ENCODE measurements at regions not wholly inside any gene's neighbourhood (a gene's known extent, or its start where the extent isn't known, plus 50 kb on each side); places are given as distances from the start of the nearest gene placed in this dataset.
A peak's percentile ranks its signal among the peaks of the same experiment; 100 is the strongest.
"Not testable (repeated sequence)": the region's sequence is repeated elsewhere in the genome, so short reads cannot be mapped to it uniquely, and the experiment has no call there.

- ATAC-seq, result no peak
- H3K27ac Mint-ChIP-seq, result no peak overlapping the region
- no peaks in the 10 kb centered on the region for H3K9me3 Mint-ChIP-seq
- H3K36me3 Mint-ChIP-seq, result no peaks in the 10 kb centered on the region
- DNase-seq (ENCODE audit: low spot score in 2 of 2), result no peak
Measured at GRCh38 chr2:38466876-38467767, 90.0 kb upstream of the ATL2 start.

- Mint-ChIP-seq H3K27ac (no peak overlapping the region), H3K36me3 (no peaks in the 10 kb centered on the region)
- no peak for ATAC-seq
Measured at GRCh38 chr2:38466409-38466808, 89.3 kb upstream of the ATL2 start.

GRCh38 chr2:38465789-38466127 lies 88.7 kb upstream of the ATL2 start:
- Mint-ChIP-seq H3K9me3 (no peaks in the 10 kb centered on the region), H3K36me3 (no peaks in the 10 kb centered on the region), H3K27ac (no peak overlapping the region)
- DNase-seq (ENCODE audit: low spot score in 2 of 2), result no peak
- no peak for ATAC-seq

More at GRCh38 chr2:38466409-38466808, 89.3 kb upstream of the ATL2 start:
- no peak for DNase-seq (ENCODE audit: low spot score in 2 of 2)
- no peaks in the 10 kb centered on the region for H3K9me3 Mint-ChIP-seq

DNA sequence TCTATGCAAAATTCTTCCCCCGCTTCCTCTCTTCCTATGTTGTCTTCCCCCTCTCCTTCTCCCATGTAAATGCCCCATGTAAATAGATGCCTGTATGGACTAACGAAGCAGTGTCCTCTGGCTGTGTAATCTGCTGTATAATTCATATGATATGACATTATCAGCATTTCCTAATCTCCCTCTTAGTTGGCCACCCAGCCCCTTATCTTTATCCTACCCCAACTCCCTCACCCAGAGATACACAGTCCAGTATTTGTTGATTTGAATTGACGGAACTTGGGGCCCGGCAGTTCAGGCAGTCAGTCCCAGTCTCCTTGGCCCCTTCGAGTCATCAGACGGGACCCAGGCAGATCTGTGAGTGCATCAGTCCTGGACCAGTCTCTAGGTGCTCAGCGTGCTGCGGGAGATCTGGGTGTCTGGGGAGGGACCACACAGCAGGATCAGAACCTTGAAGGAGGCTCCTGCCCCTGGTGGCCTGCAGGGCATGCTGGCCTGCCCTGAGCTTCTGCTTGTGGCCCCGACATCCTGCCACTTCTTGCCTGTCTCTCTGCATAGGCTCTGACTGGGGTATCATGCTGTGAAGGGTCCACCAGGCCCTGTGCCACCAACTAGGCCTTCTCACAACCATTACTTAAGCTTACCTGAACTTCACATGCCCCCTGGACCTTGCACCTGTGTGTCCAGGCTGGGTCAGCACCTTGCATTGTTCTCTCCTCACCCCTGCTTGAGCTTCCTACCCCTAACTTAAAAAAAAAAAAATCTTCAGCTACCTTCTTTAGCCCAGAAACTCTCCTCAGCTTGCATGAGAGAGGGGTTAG lies 88.1 kb upstream of the ATL2 start:
- DNase-seq (ENCODE audit: low spot score in 2 of 2), result no peak
- no peaks in the 10 kb centered on the region for H3K9me3 Mint-ChIP-seq
- ATAC-seq, result no peak
- H3K27ac Mint-ChIP-seq, result no peak overlapping the region
- H3K36me3 Mint-ChIP-seq, result no peaks in the 10 kb centered on the region

DNA sequence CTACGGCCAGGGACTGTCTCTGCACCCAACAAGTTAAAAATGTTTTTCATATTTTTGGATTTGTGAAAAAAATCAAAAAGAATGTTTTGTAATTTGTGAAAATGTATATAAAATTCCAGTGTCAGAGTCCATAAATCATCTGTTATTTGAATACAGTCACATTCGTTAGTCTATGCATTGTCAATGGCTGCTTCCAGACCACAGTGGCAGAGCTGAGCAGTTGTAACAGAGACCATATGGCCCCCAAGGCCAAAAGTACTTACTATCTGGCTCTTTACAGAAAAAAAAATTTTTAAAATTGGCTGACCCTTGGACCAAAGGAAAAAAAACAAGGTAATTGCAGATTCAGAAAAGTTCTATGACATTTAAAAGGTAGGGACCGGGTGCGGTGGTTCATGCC lies 86.7 kb upstream of the ATL2 start:
- DNase-seq (ENCODE audit: low spot score in 2 of 2) (no peak), ATAC-seq (no peak)
- no peak overlapping the region for H3K27ac Mint-ChIP-seq
- no peaks in the 10 kb centered on the region for H3K36me3 Mint-ChIP-seq
- H3K9me3 Mint-ChIP-seq, result no peaks in the 10 kb centered on the region

- ATAC-seq, result peak; percentile 99
- Mint-ChIP-seq H3K9me3 (no peaks in the 10 kb centered on the region), H3K27ac (peak overlapping the region in 1 of 2 donors; percentile 5), H3K36me3 (no peaks in the 10 kb centered on the region)
- DNase-seq (ENCODE audit: low spot score in 2 of 2), result peak; percentile 58 to 67
Measured at GRCh38 chr2:38462121-38462661, 85.1 kb upstream of the ATL2 start.

- ATAC-seq, result no peak
- no peak overlapping the region for H3K27ac Mint-ChIP-seq
- no peak for DNase-seq (ENCODE audit: low spot score in 2 of 2)
- H3K36me3 Mint-ChIP-seq, result no peaks in the 10 kb centered on the region
- no peaks in the 10 kb centered on the region for H3K9me3 Mint-ChIP-seq
Measured at GRCh38 chr2:38461470-38461869, 84.4 kb upstream of the ATL2 start.

DNA sequence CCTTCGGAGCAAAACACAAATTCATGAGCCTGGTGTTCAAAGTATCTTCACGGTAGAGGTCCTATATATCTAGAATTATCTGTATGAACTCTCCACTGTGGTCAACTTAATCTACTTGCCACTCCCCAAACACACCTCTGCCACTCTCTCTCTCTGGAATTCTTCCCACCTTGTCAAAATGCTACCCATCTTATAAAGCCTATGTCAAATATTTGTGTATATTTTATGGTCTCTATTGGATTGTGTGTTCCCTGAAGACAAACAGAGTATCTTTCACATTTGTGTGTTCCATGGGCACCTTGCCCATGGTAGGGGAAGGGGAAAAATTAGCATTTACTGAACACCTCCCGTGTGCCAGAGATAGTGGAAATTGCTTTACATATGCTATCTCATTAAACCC lies 83.2 kb upstream of the ATL2 start:
- DNase-seq (ENCODE audit: low spot score in 2 of 2), result no peak
- no peak for ATAC-seq
- Mint-ChIP-seq H3K27ac (no peak overlapping the region), H3K36me3 (no peaks in the 10 kb centered on the region), H3K9me3 (no peaks in the 10 kb centered on the region)

GRCh38 chr2:38454081-38454480 lies 77.0 kb upstream of the ATL2 start:
- no peaks in the 10 kb centered on the region for H3K9me3 Mint-ChIP-seq

DNA sequence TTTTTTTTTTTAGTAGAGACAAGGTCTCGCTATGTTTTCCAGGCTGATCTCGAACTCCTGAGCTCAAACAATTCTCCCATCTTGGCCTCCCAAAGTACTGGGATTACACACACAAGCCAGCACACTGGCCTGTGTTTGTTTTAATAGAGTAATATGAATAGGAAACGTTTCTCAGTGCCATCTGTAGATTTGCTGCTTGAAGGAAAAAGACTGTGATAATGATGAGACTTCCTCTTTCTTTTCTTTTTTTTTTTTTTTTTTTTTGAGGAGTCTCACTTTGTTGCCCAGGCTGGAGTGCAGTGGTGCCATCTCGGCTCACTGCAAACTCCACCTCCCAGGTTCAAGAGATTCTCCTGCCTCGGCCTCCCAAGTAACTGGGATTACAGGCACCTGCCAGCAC lies 74.7 kb upstream of the ATL2 start:
- H3K36me3 Mint-ChIP-seq; H3K27ac Mint-ChIP-seq; H3K9me3 Mint-ChIP-seq; ATAC-seq; DNase-seq (ENCODE audit: low spot score in 2 of 2): not testable (repeated sequence)

More at GRCh38 chr2:38454081-38454480, 77.0 kb upstream of the ATL2 start:
- no peak overlapping the region for H3K27ac Mint-ChIP-seq
- ATAC-seq, result no peak
- DNase-seq (ENCODE audit: low spot score in 2 of 2), result no peak
- no peaks in the 10 kb centered on the region for H3K36me3 Mint-ChIP-seq

DNA sequence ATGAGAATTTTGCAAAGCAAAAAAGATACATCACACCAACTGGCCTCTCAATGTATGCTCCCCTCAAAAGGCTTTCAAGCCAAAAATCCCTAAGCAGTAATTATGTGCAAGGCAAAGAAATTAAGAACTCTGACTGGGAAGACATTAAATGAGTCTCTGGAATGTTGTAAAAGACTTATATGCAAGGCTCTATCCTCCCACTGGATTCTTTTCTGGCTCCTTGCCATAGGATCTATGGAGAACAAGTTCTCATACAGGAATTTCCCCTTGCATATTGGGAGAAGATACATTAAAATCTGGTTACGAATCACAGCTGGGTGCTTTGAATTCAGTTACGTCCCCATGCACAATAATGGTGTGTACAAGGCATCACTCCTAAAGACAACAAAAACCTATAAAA lies 73.4 kb upstream of the ATL2 start:
- H3K27ac Mint-ChIP-seq, result no peak overlapping the region
- no peaks in the 10 kb centered on the region for H3K9me3 Mint-ChIP-seq
- H3K36me3 Mint-ChIP-seq, result no peaks in the 10 kb centered on the region
- no peak for DNase-seq (ENCODE audit: low spot score in 2 of 2)
- ATAC-seq, result no peak

- H3K27ac Mint-ChIP-seq, result no peak overlapping the region
- DNase-seq (ENCODE audit: low spot score in 2 of 2), result no peak
- ATAC-seq, result no peak
- H3K9me3 Mint-ChIP-seq, result no peaks in the 10 kb centered on the region
- no peaks in the 10 kb centered on the region for H3K36me3 Mint-ChIP-seq
Measured at GRCh38 chr2:38448692-38449410, 71.8 kb upstream of the ATL2 start.

- Mint-ChIP-seq H3K9me3 (no peaks in the 10 kb centered on the region), H3K36me3 (no peaks in the 10 kb centered on the region), H3K27ac (no peak overlapping the region)
- ATAC-seq (no peak), DNase-seq (ENCODE audit: low spot score in 2 of 2) (no peak)
Measured at GRCh38 chr2:38446906-38447561, 70.0 kb upstream of the ATL2 start.

DNA sequence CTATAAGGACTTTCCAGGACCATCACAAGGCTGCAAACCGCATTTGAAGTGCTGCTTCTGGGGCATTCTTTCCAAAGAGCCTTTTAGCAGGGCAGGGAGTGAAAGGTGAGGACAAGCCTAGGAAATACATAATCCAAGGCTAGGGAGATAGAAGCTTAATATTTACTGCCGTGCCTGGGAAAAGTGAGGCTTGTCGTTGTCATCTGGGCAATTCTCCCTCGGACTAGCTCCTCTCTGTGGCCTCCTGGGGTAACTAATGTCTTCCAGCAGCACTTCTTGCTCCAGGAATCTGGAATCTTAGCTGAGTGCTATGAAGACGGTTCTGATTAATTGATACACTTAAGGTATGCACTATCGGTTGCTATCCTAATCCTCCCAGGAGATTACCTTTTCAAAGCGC lies 69.3 kb upstream of the ATL2 start:
- no peak for ATAC-seq
- no peak for DNase-seq (ENCODE audit: low spot score in 2 of 2)
- H3K36me3 Mint-ChIP-seq, result no peaks in the 10 kb centered on the region
- no peak overlapping the region for H3K27ac Mint-ChIP-seq
- no peaks in the 10 kb centered on the region for H3K9me3 Mint-ChIP-seq

- H3K9me3 Mint-ChIP-seq, result no peaks in the 10 kb centered on the region
Measured at GRCh38 chr2:38444247-38444646, 67.2 kb upstream of the ATL2 start.

More at GRCh38 chr2:38444247-38444646, 67.2 kb upstream of the ATL2 start:
- Mint-ChIP-seq H3K36me3 (no peaks in the 10 kb centered on the region), H3K27ac (no peak overlapping the region)
- ATAC-seq (no peak), DNase-seq (ENCODE audit: low spot score in 2 of 2) (no peak)

Data from activated naive CD4-positive, alpha-beta T cell treated with anti-CD3 and anti-CD28 coated beads, Interleukin-2, amount 50 U/mL, for 72 hours (primary cell).